Liver (tissue), 8 donors: ENCODE measurements at regions not wholly inside any gene's neighbourhood (a gene's known extent, or its start where the extent isn't known, plus 50 kb on each side); places are given as distances from the start of the nearest gene placed in this dataset.

Experiments
- DNase-seq: peaks from one replicate; pipeline ENCODE4 v3.0.0-alpha.2; 2017; ENCODE audit warnings: low spot score
- H3K27ac ChIP-seq, 2 donors: one replicate each; pipeline ENCODE4 v1.7.0; 2013; ENCODE audit warnings: inconsistent platforms in 2 of 2, low read length in 2 of 2, control low read depth in 1 of 2, low read depth in 1 of 2, mild to moderate bottlenecking in 1 of 2
- H3K27me3 ChIP-seq, 4 donors: one replicate each; pipeline versions ENCODE4 v1.6.1 to v1.7.0; 2013; ENCODE audit warnings: low read length in 3 of 4, inconsistent platforms in 1 of 4, mild to moderate bottlenecking in 1 of 4, moderate library complexity in 1 of 4; ENCODE audit not compliant: control insufficient read depth in 4 of 4, insufficient read depth in 4 of 4
- H3K36me3 ChIP-seq, 4 donors: one replicate each; pipeline versions ENCODE4 v1.6.1 to v1.7.0; 2013; ENCODE audit warnings: low read length in 3 of 4, mild to moderate bottlenecking in 3 of 4, low read depth in 1 of 4, moderate library complexity in 1 of 4; ENCODE audit not compliant: control insufficient read depth in 4 of 4, insufficient read depth in 3 of 4
- H3K4me1 ChIP-seq, 4 donors: one replicate each; pipeline versions ENCODE4 v1.6.1 to v1.7.0; 2013; ENCODE audit warnings: low read length in 3 of 4, mild to moderate bottlenecking in 3 of 4, moderate library complexity in 1 of 4; ENCODE audit not compliant: control insufficient read depth in 4 of 4, insufficient read depth in 4 of 4
- H3K4me3 ChIP-seq, 3 donors: one replicate each; pipeline versions ENCODE4 v1.6.1 to v1.7.0; 2013; ENCODE audit warnings: low read length in 3 of 3, control low read depth in 1 of 3, low read depth in 1 of 3, mild to moderate bottlenecking in 1 of 3
- H3K9ac ChIP-seq, 2 donors: one replicate each; pipeline ENCODE4 v1.7.0; 2013; ENCODE audit warnings: low read length in 2 of 2, mild to moderate bottlenecking in 2 of 2, moderate library complexity in 2 of 2, control low read depth in 1 of 2, low read depth in 1 of 2
- H3K9me3 ChIP-seq, 4 donors: one replicate each; pipeline versions ENCODE4 v1.6.1 to v1.7.0; 2013; ENCODE audit warnings: low read length in 3 of 4; ENCODE audit not compliant: control insufficient read depth in 4 of 4
- ATF3 ChIP-seq: IDR thresholded peaks from 2 replicates; pipeline ENCODE4 v1.6.1; 2016; ENCODE audit warnings: antibody characterized with exemption
- CTCF ChIP-seq: fragments of 150-350 bp; IDR thresholded peaks from 2 replicates; pipeline ENCODE4 v1.5.1; 2017; ENCODE audit warnings: improper control_type of control experiment, low read depth, low read length; ENCODE audit not compliant: missing input control
- EGR1 ChIP-seq, 2 donors: IDR thresholded peaks; 2 replicates each; pipeline ENCODE4 v1.6.1; 2016 to 2018; ENCODE audit warnings: antibody characterized with exemption in 2 of 2, low read depth in 2 of 2
- FOXA1 ChIP-seq: IDR thresholded peaks from 2 replicates; pipeline ENCODE4 v1.6.1; 2016; ENCODE audit warnings: antibody characterized with exemption
- FOXA2 ChIP-seq: IDR thresholded peaks from 2 replicates; pipeline ENCODE4 v1.6.1; 2016; ENCODE audit warnings: antibody characterized with exemption
- GABPA ChIP-seq, 2 donors: IDR thresholded peaks in 1 of 2; conservative IDR thresholded peaks in 1 of 2; 2 replicates each; pipeline ENCODE4 v1.6.1; 2016; ENCODE audit warnings: antibody characterized with exemption in 2 of 2, mild to moderate bottlenecking in 1 of 2, moderate library complexity in 1 of 2
- HNF4A ChIP-seq, 2 donors: conservative IDR thresholded peaks; 2 replicates each; pipeline ENCODE4 v1.6.1; 2016; ENCODE audit warnings: antibody characterized with exemption in 2 of 2, mild to moderate bottlenecking in 2 of 2
- HNF4G ChIP-seq: IDR thresholded peaks from 2 replicates; pipeline ENCODE4 v1.6.1; 2016; ENCODE audit warnings: antibody characterized with exemption
- JUND ChIP-seq, 2 donors: IDR thresholded peaks; 2 replicates each; pipeline ENCODE4 v1.6.1; 2016; ENCODE audit warnings: antibody characterized with exemption in 2 of 2
- MAX ChIP-seq: IDR thresholded peaks from 2 replicates; pipeline ENCODE4 v1.6.1; 2016; ENCODE audit warnings: antibody characterized with exemption
- RAD21 ChIP-seq, 2 donors: IDR thresholded peaks; 2 replicates each; pipeline ENCODE4 v1.6.1; 2016; ENCODE audit warnings: antibody characterized with exemption in 2 of 2, mild to moderate bottlenecking in 2 of 2
- REST ChIP-seq: IDR thresholded peaks from 2 replicates; pipeline ENCODE4 v1.6.1; 2016; ENCODE audit warnings: antibody characterized with exemption, mild to moderate bottlenecking
- RXRA ChIP-seq, 2 donors: IDR thresholded peaks; 2 replicates each; pipeline ENCODE4 v1.6.1; 2017 to 2018; ENCODE audit warnings: antibody characterized with exemption in 2 of 2, mild to moderate bottlenecking in 1 of 2
- SP1 ChIP-seq: IDR thresholded peaks from 2 replicates; pipeline ENCODE4 v1.6.1; 2018; ENCODE audit warnings: antibody characterized with exemption, mild to moderate bottlenecking
- TAF1 ChIP-seq: conservative IDR thresholded peaks from 2 replicates; pipeline ENCODE4 v1.6.1; 2016; ENCODE audit warnings: antibody characterized with exemption, mild to moderate bottlenecking
- YY1 ChIP-seq: IDR thresholded peaks from 2 replicates; pipeline ENCODE4 v1.6.1; 2016; ENCODE audit warnings: antibody characterized with exemption, mild to moderate bottlenecking
- ZBTB33 ChIP-seq: IDR thresholded peaks from 2 replicates; pipeline ENCODE4 v1.6.1; 2016; ENCODE audit warnings: antibody characterized with exemption
- WGBS: extraction: QIAGEN DNeasy Blood & Tissue Kit; methylation state at CpG from one replicate; pipeline ENCODE4 v1.1.7; 2013; 5-methylcytosine and 5-hydroxymethylcytosine counted together
- donor health status: healthy.
- donor health status: healthy.
- donor health status: healthy.
- donor health status: healthy.
- donor health status: healthy.

GRCh38 chr1:245043611-245043940 lies 111.2 kb upstream of the KIF26B start:
- Histone ChIP-seq H3K4me3 (no peak overlapping the region), H3K36me3 (no peaks in the 10 kb centered on the region), H3K9ac (no peak overlapping the region), H3K27me3 (no peaks in the 10 kb centered on the region), H3K4me1 (peaks cover 8 to 33% (median 29%) of the 10 kb centered on the region in 4 donors), H3K27ac (no peak overlapping the region), H3K9me3 (no peaks in the 10 kb centered on the region)
- no peak for TF ChIP-seq ZBTB33
- no peak for DNase-seq
- 43% methylated on average over 6 of the region's 6 CpGs for WGBS

- H3K9me3 ChIP-seq, result peaks cover 0 to 2% (median 0%) of the 10 kb centered on the region in 4 donors
- WGBS, result 89% methylated on average over 9 of the region's 9 CpGs
- no peaks in the 10 kb centered on the region for H3K36me3 ChIP-seq
- no peak overlapping the region for H3K27ac ChIP-seq
- no peak for TF ChIP-seq RAD21 (IDR thresholded peaks at IDR 0.05)
- TF ChIP-seq CTCF, result no peak
- TF ChIP-seq TAF1, result no peak
- no peak for TF ChIP-seq REST
- TF ChIP-seq YY1, result no peak
- no peak for TF ChIP-seq MAX
- no peak for TF ChIP-seq RXRA (IDR thresholded peaks at IDR 0.05)
- TF ChIP-seq ATF3, result no peak
- no peak for TF ChIP-seq JUND (IDR thresholded peaks at IDR 0.05)
- TF ChIP-seq GABPA (IDR thresholded peaks at IDR 0.05 in 1 of 2, conservative IDR thresholded peaks at IDR 0.05 in 1 of 2), result no peak
- TF ChIP-seq EGR1 (IDR thresholded peaks at IDR 0.05; ENCODE audit: low read depth in 2 of 2), result no peak
- TF ChIP-seq FOXA1, result no peak
- no peak for TF ChIP-seq FOXA2
- no peak for TF ChIP-seq SP1
- TF ChIP-seq HNF4A (conservative IDR thresholded peaks at IDR 0.05), result no peak
- no peak for TF ChIP-seq ZBTB33
- no peak for TF ChIP-seq HNF4G
- no peak for DNase-seq
- peaks cover 8 to 31% (median 26%) of the 10 kb centered on the region in 4 donors for H3K4me1 ChIP-seq
- no peaks in the 10 kb centered on the region for H3K27me3 ChIP-seq
- no peak overlapping the region for H3K9ac ChIP-seq
- H3K4me3 ChIP-seq, result no peak overlapping the region
These were observed 113.6 kb upstream of the KIF26B start for GRCh38 chr1:245041058-245041698.
